ENCODE measurements at regions not wholly inside any gene's neighbourhood (a gene's known extent, or its start where the extent isn't known, plus 50 kb on each side); places are given as distances from the start of the nearest gene placed in this dataset.

DNA sequence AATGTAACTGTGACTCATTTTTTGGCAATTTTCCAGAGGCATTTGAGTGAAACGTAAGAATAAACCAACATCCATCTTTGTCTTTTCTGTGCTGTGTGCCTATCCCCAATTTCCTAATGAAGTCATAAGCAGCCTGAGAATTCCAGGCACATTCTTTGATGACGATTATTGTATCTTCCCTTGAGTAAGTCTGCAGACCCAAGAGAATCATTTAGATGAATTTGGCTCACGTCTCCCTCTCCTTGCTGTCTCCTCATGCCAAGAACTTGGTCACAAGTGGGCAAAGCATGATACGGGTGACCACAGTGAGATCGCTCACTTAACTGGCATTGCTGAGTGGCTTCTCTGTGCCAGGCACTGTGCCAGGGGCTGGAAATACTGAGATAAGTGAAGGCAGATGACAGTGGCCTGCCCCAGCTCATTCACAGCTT, 384.5 kb upstream of the IL12A start:
- TF ChIP-seq POLR2A (IDR thresholded peaks at IDR 0.05; ENCODE audit: low read length) (no peak), GATA1 (IDR thresholded peaks at IDR 0.05; ENCODE audit: low read depth, low read length) (no peak)

Measured in erythroblast (primary cell).